ENCODE measurements at regions not wholly inside any gene's neighbourhood (a gene's known extent, or its start where the extent isn't known, plus 50 kb on each side); places are given as distances from the start of the nearest gene placed in this dataset.
"Not testable (repeated sequence)": the region's sequence is repeated elsewhere in the genome, so short reads cannot be mapped to it uniquely, and the experiment has no call there.

DNA sequence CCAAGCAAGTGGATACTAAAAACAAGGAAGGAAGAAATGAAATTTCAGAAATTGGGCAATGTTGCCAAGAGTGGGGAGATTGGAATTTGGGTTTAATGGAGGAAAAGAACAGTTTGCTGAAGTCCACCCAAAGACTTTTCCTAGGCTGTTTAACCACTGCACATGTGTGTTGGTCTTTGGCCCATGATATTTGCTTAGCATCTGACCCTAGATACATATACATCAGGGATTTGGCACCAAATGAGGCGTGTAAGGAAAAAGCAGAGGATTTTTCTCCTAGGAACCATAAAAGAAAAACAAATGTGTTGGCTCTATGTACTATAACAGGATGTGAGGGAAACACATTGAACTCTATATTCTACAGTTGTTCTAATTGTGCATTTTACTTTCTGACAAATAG is 80.7 kb upstream of the CD28 start:
- no peak overlapping the region for H3K4me3 ChIP-seq
- peak overlapping the region in 3 of 4 donors; percentile 3 to 37 (median 24) for H3K27ac ChIP-seq
- H3K9me3 ChIP-seq = no peaks in the 10 kb centered on the region
- 83 to 95% methylated on average over 1 of the region's 1 CpG for WGBS, 2 donors
- no peaks in the 10 kb centered on the region for H3K27me3 ChIP-seq
- H3K4me1 ChIP-seq = peaks cover 15 to 40% (median 32%) of the 10 kb centered on the region in 4 donors
- H3K36me3 ChIP-seq = no peaks in the 10 kb centered on the region
- DNase-seq (no peak), ATAC-seq (ENCODE audit: low FRiP score in 2 of 2) (no peak)
- TF ChIP-seq EP300 (IDR thresholded peaks at IDR 0.05) = no peak
- TF ChIP-seq POLR2A (IDR thresholded peaks at IDR 0.05) = no peak

DNA sequence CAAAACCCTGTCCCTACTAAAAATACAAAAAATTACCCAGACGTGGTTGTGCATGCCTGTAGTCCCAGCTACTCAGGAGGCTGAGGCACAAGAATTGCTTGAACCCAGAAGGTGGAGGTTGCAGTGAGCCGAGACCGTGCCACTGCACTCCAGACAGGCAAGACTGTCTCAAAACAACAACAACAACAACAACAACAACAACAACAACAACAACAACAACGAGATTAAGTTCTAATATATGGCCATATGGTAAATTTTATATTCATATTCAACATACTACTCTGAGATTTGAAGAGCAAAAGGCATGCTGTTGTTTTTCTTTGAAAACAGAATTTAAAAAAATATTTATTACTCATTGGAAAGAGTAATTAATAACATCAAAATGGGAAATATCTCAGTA is 80.2 kb upstream of the CD28 start:
- ATAC-seq (ENCODE audit: low FRiP score in 2 of 2); H3K4me3 ChIP-seq; H3K36me3 ChIP-seq; H3K27me3 ChIP-seq; H3K9me3 ChIP-seq; DNase-seq: not testable (repeated sequence)
- 89 to 92% methylated on average over 4 of the region's 4 CpGs for WGBS, 2 donors
- peak overlapping the region; percentile 2 to 44 (median 20) for H3K27ac ChIP-seq
- peaks cover 18 to 44% (median 37%) of the 10 kb centered on the region in 4 donors for H3K4me1 ChIP-seq

DNA sequence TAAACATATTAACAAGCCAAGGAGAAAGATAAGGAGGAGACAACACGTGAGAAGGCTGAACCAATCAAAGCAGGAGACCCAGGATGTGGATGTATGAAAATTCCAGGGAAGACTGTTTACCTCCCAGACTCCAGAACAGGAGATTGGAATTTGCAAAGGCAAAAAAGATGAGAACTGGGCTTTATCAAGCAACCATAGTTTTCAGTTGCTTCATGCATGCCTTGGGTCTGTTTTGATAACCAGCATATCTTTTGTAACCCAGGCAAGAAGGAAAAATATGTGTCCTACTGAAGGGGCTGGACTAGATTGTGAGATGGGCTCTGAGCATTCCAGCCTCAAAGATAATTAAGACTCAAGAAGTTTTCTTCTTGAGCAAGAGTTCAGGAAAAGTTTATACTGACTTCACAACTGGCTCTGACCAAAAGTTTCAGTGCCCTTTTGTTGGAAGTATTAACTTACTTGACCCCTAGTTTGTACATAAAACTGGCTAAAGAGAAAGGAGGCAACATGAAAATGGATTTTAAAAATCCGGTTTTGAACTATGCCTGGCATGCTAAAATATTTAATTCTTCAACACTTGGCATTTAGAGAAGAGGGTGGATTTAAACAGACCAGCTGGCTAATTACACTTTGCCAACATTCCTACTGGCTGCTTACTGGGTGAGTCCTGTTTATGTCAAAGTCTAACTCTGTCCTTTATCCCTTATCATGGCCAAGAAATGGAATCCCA is 79.3 kb upstream of the CD28 start:
- peaks cover 23 to 46% (median 42%) of the 10 kb centered on the region in 4 donors for H3K4me1 ChIP-seq
- ATAC-seq (ENCODE audit: low FRiP score in 2 of 2) (peak; percentile 41 to 56), DNase-seq (no peak)
- no peaks in the 10 kb centered on the region for H3K36me3 ChIP-seq
- TF ChIP-seq POLR2AphosphoS5 (IDR thresholded peaks at IDR 0.05) (no peak), POLR2A (IDR thresholded peaks at IDR 0.05) (no peak), EP300 (IDR thresholded peaks at IDR 0.05) (no peak)
- TF ChIP-seq, protein P1, sequence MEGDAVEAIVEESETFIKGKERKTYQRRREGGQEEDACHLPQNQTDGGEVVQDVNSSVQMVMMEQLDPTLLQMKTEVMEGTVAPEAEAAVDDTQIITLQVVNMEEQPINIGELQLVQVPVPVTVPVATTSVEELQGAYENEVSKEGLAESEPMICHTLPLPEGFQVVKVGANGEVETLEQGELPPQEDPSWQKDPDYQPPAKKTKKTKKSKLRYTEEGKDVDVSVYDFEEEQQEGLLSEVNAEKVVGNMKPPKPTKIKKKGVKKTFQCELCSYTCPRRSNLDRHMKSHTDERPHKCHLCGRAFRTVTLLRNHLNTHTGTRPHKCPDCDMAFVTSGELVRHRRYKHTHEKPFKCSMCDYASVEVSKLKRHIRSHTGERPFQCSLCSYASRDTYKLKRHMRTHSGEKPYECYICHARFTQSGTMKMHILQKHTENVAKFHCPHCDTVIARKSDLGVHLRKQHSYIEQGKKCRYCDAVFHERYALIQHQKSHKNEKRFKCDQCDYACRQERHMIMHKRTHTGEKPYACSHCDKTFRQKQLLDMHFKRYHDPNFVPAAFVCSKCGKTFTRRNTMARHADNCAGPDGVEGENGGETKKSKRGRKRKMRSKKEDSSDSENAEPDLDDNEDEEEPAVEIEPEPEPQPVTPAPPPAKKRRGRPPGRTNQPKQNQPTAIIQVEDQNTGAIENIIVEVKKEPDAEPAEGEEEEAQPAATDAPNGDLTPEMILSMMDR (IDR thresholded peaks at IDR 0.05) = no peak
- peak overlapping the region; percentile 2 to 50 (median 40) for H3K27ac ChIP-seq
- WGBS, 2 donors = 31 to 39% methylated on average over 2 of the region's 2 CpGs
- no peaks in the 10 kb centered on the region for H3K27me3 ChIP-seq
- no peaks in the 10 kb centered on the region for H3K9me3 ChIP-seq
- no peak overlapping the region for H3K4me3 ChIP-seq

DNA sequence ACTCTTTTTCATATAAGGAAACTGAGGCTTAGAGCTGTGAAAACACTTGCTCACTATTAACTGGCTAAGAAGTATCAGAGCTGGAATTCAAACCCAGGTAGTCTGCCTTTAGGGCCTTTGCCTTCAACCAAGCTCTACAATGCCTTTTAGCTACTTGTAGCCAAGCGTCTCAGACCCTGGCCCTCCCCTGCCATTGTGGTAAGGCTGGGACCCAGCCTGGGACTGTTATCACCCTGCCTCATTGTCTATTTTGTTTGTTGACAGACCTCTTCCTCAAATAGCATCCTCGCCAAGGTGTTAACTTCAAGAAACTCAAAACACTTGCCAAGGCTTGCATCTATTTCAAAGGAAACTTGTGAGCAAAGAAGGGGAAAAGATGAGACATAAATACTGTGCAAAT is 76.7 kb upstream of the CD28 start:
- peak overlapping the region in 2 of 4 donors; percentile 2 to 10 for H3K27ac ChIP-seq
- TF ChIP-seq POLR2A (IDR thresholded peaks at IDR 0.05) (no peak), EP300 (IDR thresholded peaks at IDR 0.05) (no peak), POLR2AphosphoS5 (IDR thresholded peaks at IDR 0.05) (no peak)
- TF ChIP-seq, protein P1 (IDR thresholded peaks at IDR 0.05) = no peak
- peaks cover 8 to 40% (median 30%) of the 10 kb centered on the region in 4 donors for H3K4me1 ChIP-seq
- no peaks in the 10 kb centered on the region for H3K9me3 ChIP-seq
- no peaks in the 10 kb centered on the region for H3K36me3 ChIP-seq
- H3K4me3 ChIP-seq = no peak overlapping the region
- ATAC-seq (ENCODE audit: low FRiP score in 2 of 2) (no peak), DNase-seq (no peak)
- WGBS, 2 donors = 79 to 88% methylated on average over 2 of the region's 2 CpGs
- H3K27me3 ChIP-seq = no peaks in the 10 kb centered on the region

DNA sequence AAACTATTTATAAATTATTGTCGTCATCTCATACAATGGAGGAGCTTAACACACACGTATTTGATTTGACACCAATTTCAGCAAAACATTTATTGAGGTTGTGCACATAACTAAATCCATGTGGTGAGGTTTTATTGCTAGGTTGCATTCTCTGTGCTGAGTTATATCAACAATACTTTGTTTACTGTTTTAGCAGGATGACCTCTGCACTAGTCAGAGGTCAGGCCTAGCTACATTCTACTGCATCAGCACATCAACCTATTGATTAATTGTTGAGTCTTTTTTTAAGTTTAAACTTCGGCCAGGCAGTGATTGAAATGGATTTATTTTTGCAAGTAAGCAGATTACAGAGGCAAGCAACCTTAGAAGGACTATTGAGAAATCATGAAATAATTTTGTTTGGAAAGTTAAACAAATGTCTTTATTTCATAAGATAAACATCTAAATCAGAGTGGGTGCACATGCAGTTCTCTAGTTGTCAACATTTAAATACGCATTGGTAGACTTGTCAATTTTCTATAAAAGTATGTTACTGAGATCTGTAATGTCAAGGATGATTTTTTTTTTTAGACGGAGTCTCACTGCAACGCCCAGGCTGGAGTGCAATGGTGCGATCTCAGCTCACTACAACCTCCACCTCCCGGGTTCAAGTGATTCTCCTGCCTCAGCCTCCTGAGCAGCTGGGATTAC is 75.2 kb upstream of the CD28 start:
- Histone ChIP-seq H3K27me3 (no peaks in the 10 kb centered on the region), H3K27ac (peak overlapping the region in 2 of 4 donors; percentile 2 to 11), H3K9me3 (no peaks in the 10 kb centered on the region), H3K4me1 (peaks cover 8 to 32% (median 27%) of the 10 kb centered on the region in 4 donors), H3K36me3 (no peaks in the 10 kb centered on the region), H3K4me3 (no peak overlapping the region)
- WGBS, 2 donors = 67 to 79% methylated on average over 8 of the region's 8 CpGs
- DNase-seq = no peak
- TF ChIP-seq EP300 (IDR thresholded peaks at IDR 0.05) (no peak), POLR2A (IDR thresholded peaks at IDR 0.05) (no peak), POLR2AphosphoS5 (IDR thresholded peaks at IDR 0.05) (no peak)
- TF ChIP-seq, protein P1 (IDR thresholded peaks at IDR 0.05) = no peak
- ATAC-seq (ENCODE audit: low FRiP score in 2 of 2) = no peak
